H54 (cell line): ENCODE measurements at regions not wholly inside any gene's neighbourhood (a gene's known extent, or its start where the extent isn't known, plus 50 kb on each side); places are given as distances from the start of the nearest gene placed in this dataset.

Source experiments
- DNase-seq: peaks from one replicate; pipeline ENCODE4 v3.0.0; 2011; ENCODE audit warnings: low spot score, mixed read lengths; ENCODE audit not compliant: insufficient read length
- FAIRE-seq: peaks from 3 replicates; lab custom pipeline; 2011; peaks lifted over from hg19 to GRCh38; lab: Jason Lieb, UNC
- POLR2A ChIP-seq: IDR thresholded peaks from 2 replicates; pipeline ENCODE4 v1.6.1; 2011; ENCODE audit warnings: low read depth, mild to moderate bottlenecking, low read length

DNA sequence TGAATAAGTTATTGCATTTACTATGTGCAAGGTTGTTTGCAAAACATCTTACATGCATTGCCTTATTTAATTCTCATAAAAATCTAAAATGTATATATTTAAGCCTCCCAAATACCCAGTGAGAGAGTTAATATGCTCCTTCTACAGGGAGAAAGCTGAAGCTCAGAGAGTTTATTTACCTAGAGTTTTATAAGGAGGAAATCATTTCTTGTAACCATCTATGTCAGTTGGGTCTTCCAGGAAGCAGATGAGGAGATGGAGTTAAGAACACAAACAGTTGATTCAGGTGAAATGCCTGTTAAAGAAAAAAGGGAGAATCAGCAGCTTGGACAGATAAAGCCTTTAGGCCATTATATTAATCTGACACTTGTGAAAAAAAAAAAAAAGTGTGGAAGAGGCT lies 62.6 kb upstream of the DHX40 start:
- TF ChIP-seq POLR2A: no peak
- DNase-seq (no peak), FAIRE-seq (no peak)

DNA sequence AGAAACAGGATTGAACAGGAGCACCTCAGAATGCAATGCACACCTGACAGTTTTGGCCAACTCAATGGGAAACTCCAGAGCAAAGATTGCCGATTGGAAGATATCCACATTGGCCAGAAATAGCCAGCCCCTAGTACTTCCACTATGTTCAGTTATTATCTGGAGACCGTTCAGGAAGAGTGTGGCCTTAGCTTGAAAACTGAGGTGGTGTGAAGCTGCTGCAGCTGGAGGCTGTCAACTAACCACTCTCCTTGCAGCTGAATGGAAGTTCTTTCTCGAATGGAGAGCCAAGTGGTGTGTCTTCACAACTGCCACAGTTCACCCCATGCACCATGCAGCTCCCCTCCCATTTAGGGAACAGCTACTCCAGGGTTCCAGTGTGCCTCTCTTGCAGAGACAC lies 61.9 kb upstream of the DHX40 start:
- FAIRE-seq (no peak), DNase-seq (no peak)
- no peak for TF ChIP-seq POLR2A

DNA sequence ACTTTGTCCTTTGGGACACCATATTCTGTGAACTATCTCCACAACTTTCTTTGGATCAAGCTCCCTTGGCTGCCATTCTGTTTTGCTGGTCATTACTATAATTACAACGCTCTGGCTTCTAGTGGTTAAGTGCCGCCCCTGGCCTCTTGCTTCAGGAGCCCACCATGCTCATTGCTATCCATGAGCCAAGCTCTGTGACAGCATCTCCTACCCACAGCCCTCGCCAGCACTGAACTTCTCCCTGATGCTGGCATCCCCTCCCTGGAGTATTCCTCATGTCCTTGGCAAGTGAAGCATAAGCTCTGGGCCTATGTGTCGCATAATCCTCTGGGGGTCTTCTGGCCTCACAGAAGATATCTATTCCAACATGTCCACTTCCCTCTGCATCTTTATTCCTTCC lies 60.6 kb upstream of the DHX40 start:
- DNase-seq (no peak), FAIRE-seq (no peak)
- TF ChIP-seq POLR2A: no peak

DNA sequence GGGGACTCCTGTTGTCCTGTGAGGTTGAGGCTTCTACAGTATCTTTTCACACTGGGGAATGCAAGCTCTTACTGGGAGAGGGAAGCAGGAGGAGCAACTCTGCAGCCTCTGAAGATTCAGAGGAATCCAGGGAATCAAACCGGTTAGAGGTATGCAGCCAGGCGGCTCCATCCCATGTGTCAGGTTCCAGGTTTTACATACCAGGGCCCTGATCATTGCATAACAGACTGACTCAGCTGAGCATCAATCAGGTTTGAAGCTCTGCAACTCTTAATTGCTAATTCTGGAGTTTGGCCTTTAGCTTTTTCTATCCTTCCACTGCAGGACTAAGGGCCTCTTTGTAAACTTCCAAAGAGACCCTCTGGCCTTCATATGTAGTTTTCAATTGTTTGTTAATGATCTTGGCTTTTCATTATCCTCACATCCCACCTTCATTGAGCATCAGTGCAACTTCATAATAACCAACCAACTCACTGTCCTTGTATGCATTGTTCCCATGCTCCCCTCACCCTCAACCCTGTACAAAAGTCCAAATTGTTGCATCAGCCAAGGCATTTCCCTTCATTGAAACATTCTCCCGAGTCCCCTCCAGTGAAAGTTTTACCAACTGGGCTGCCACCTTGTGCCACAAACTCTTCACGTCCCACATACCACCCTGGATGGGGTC lies 59.7 kb upstream of the DHX40 start:
- no peak for TF ChIP-seq POLR2A
- FAIRE-seq: no peak
- DNase-seq: no peak

DNA sequence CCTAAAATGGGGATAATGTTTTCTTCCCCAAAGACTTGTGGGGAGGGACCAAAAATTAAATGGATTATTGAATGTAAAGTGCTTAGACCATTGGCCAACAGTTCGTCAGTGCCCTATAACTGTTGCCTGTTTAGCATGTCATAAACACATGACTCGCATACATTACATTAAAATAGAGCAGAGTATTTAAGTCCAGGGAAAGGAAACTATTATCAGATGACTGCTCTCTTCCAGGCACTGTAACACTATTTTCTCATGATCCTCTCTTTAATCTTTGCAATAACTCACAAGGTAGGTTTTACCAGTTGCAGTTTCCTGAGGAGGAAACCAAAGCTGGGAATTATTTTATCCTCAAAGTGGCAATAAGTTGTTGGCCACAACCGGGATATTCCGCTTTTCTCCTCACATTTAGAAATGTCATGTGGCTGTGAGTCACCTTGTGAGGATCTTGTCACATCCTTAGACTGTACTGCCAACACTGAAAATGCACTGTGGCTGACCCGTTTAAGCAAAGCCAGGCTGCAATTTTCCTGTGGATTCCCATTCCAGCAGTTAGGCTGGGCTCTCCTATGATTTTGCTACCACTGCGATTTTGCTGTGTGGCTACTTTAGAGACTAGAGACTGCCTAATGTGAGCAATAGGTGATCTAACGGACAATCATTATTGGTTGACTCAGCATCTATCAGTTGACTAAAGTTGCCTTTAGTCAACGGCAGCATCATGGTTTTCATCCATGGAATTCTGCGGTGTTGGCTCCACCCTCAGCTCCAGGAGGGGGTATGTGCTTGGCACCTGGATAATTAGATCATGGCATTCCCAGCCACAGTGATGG lies 58.3 kb upstream of the DHX40 start:
- DNase-seq (no peak), FAIRE-seq (no peak)
- no peak for TF ChIP-seq POLR2A

DNA sequence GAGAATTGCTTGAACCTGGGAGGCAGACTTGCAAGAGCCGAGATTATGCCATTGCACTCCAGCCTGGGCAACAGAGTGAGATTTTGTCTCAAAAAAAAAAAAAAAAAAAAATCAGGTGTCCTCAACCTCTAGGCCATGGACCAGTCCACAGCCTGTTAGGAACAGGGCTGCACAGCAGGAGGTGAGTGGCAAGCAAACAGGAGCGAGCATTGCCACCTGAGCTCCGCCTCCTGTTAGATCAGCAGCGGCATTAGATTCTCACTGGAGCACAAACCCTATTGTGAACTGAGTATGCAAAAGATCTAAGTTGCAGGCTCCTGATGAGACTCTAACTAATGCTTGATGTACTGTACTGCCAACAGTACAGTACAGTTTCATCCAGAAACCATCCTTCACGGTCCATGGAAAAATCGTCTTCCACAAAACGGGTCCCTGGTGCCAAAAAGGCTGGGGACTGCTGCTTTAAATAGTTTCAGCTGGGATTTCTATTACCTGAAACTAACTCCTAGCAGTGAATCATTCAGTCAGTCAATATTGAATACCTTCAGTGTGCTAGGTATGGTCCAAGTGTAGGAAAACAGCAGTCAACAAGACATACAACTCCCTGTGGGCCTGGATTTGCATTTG lies 56.3 kb upstream of the DHX40 start:
- no peak for TF ChIP-seq POLR2A
- DNase-seq (no peak), FAIRE-seq (no peak)

DNA sequence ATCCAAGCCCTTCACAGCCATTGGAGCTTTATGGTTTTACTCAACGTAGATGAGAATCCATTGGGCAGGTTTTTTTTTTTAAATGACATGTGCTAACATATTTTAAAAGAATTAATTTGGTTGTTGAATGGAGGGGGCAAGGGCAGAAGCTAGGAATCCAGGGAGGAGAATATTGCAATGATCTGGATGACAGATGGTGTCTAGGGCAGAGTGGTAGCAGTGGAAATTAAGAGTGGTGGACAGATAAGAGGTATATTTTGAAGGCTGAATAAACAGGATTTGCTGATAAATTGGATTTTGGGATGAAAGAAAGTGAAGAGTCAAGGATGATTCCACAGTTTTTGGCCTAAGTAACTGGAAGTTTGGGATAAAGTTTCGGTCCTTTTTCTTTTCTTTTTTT lies 54.8 kb upstream of the DHX40 start:
- TF ChIP-seq POLR2A: no peak
- DNase-seq (no peak), FAIRE-seq (no peak)

DNA sequence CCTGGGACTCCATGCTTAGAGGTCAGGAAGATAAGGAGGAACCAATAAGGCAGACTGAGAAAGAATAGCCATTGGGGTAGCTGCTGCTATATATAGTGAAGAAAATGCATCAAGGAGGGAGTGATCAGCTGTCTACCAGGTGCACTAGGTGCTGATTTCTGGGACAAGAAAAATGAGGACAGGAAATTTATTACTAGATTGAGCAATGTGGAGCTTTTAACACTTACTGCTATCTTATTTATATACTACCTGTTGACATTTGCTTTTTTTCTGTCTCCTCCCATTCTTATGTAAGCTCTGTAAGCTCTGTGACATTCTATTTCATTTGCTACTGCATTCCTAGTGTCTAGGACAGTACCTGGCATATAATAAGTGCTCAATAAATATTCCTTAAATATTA lies 53.7 kb upstream of the DHX40 start:
- FAIRE-seq (no peak), DNase-seq (no peak)
- no peak for TF ChIP-seq POLR2A

DNA sequence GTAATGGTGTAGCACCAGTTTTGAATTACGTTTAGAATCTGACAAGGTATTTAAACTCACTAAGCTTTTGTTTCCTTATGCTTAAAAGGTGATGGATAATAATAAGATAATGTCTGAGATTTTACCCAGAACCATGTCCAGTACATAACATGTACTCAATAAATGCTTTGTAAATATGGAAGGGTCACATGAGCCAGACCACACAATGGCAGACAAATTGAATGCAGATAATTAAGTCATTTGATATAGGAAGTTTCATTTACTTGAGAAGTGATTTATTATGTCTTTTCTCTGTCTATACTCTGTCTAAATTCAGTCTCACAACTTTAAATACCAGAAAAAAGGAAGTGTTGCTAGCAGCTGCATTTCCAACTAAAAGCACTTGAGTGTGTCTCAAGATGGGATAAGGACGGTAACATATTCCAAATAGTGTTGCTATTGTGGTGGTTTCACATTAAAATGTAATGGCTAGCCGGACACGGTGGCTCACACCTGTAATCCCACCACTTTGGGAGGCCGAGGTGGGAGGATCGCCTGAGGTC lies 52.5 kb upstream of the DHX40 start:
- TF ChIP-seq POLR2A: no peak
- no peak for FAIRE-seq
- no peak for DNase-seq

DNA sequence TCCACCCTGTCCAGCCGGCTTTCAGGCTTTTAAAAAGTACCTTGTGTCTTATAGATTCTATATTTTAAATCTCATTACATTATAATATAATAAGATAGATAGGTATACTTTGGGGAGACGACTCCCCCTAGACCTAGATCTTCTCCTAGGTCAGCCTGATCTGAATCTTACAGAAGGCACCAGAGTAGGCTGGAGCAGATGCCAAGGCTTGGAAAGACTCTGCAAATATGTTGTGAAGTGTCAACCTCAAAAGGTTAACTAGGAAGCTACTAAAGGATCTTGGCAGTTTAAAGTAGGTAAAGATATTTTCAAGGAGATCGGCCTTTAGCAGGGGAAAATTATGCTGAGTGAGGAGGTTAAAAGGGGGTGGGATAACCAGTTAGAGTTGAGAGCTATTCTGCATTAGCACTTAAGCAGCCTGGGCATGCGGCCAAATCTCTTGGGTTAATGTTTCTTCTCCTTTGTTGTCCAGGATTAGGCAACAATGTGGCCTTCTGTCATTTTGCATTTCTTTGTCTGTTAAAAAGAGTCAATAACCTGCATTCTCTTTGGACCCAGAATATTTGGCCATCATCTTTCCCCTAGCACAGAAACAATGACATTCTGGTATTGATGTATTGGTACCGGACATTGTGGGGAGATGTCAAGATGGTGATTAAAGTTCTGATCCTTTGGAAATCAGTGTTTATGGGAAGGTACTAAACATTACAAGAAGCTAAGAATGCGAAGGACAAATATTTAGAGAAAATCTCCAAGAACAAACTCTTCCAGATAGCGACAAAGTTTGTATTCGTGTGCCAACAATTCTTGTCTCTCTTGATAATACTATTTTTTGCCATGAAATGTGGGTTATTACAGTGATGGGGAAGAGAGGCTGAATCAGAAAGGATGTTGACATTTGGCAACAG lies 51.2 kb upstream of the DHX40 start:
- no peak for FAIRE-seq
- no peak for DNase-seq
- no peak for TF ChIP-seq POLR2A
